Keratinocyte (primary cell): ENCODE measurements at regions not wholly inside any gene's neighbourhood (a gene's known extent, or its start where the extent isn't known, plus 50 kb on each side); places are given as distances from the start of the nearest gene placed in this dataset.

Experiments
- DNase-seq: peaks from one replicate; pipeline ENCODE4 v3.0.0-alpha.2; 2011; ENCODE audit warnings: low read depth, missing footprints, low spot score
- FAIRE-seq: peaks from 2 replicates; lab custom pipeline; 2011; peaks lifted over from hg19 to GRCh38; lab: Jason Lieb, UNC
- H2AFZ ChIP-seq: 2 replicates; pipeline ENCODE4 v1.6.0; 2012; ENCODE audit warnings: low read length, control low read depth, inconsistent platforms; ENCODE audit not compliant: control insufficient read depth
- H3K27ac ChIP-seq: 2 replicates; pipeline ENCODE4 v1.5.1; 2011; ENCODE audit warnings: low read length; ENCODE audit not compliant: control insufficient read depth, insufficient read depth
- H3K27me3 ChIP-seq: 3 replicates; pipeline ENCODE4 v1.6.0; 2011; ENCODE audit warnings: low read length; ENCODE audit not compliant: control insufficient read depth, insufficient read depth; ENCODE audit errors: extremely low read depth
- H3K36me3 ChIP-seq, 2 experiments: 2 replicates in 1 of 2; 3 replicates in 1 of 2; pipeline ENCODE4 v1.5.1; 2011; ENCODE audit warnings: low read length in 2 of 2, mild to moderate bottlenecking in 1 of 2; ENCODE audit not compliant: control insufficient read depth in 2 of 2, insufficient read depth in 2 of 2; ENCODE audit errors: extremely low read depth in 1 of 2
- H3K4me1 ChIP-seq: 3 replicates; pipeline ENCODE4 v1.5.1; 2011; ENCODE audit warnings: low read length; ENCODE audit not compliant: control insufficient read depth, insufficient read depth; ENCODE audit errors: extremely low read depth
- H3K4me2 ChIP-seq: 3 replicates; pipeline ENCODE4 v1.6.0; 2011; ENCODE audit warnings: low read depth, low read length; ENCODE audit not compliant: control insufficient read depth, insufficient read depth; ENCODE audit errors: extremely low read depth
- H3K4me3 ChIP-seq, 3 experiments: fragments of 200-600 bp in 1 of 3; sonication (generic) in 1 of 3; 2 replicates in 2 of 3; 3 replicates in 1 of 3; pipeline ENCODE4 v1.5.1; 2011 to 2016; ENCODE audit warnings: low read length in 3 of 3, mild to moderate bottlenecking in 3 of 3, control low read depth in 2 of 3, inconsistent platforms in 1 of 3, low read depth in 1 of 3, mixed read lengths in 1 of 3, mixed run types in 1 of 3, moderate library complexity in 1 of 3; ENCODE audit not compliant: control insufficient read depth in 2 of 3, insufficient read depth in 2 of 3; ENCODE audit errors: extremely low read depth in 1 of 3
- H3K79me2 ChIP-seq: 2 replicates; pipeline ENCODE4 v1.6.0; 2012; ENCODE audit warnings: low read length; ENCODE audit not compliant: control insufficient read depth, insufficient read depth
- H3K9ac ChIP-seq: 3 replicates; pipeline ENCODE4 v1.6.0; 2011; ENCODE audit warnings: low read length; ENCODE audit not compliant: control insufficient read depth, insufficient read depth; ENCODE audit errors: extremely low read depth
- H3K9me1 ChIP-seq: 3 replicates; pipeline ENCODE4 v1.6.0; 2011; ENCODE audit warnings: low read length; ENCODE audit not compliant: control insufficient read depth, insufficient read depth; ENCODE audit errors: extremely low read depth
- H3K9me3 ChIP-seq: 2 replicates; pipeline ENCODE4 v1.5.1; 2012; ENCODE audit warnings: low read depth, low read length; ENCODE audit not compliant: control insufficient read depth
- H4K20me1 ChIP-seq: 3 replicates; pipeline ENCODE4 v1.6.0; 2011; ENCODE audit warnings: low read length; ENCODE audit not compliant: control insufficient read depth, insufficient read depth; ENCODE audit errors: extremely low read depth
- CTCF ChIP-seq, 3 experiments: IDR thresholded peaks in 1 of 3; conservative IDR thresholded peaks in 1 of 3; optimal IDR thresholded peaks in 1 of 3; 2 replicates in 2 of 3; 3 replicates in 1 of 3; pipeline versions ENCODE3 to v1.5.1; 2011; ENCODE audit warnings: low read length in 3 of 3, mild to moderate bottlenecking in 3 of 3, moderate library complexity in 2 of 3, control low read depth in 1 of 3, inconsistent platforms in 1 of 3; ENCODE audit not compliant: insufficient read depth in 2 of 3; ENCODE audit errors: extremely low read depth in 1 of 3
- EZH2 ChIP-seq: IDR thresholded peaks from one replicate; pipeline ENCODE4 v1.6.1; 2012; ENCODE audit warnings: inconsistent platforms, mild to moderate bottlenecking, low read length, moderate library complexity
- dilution Hi-C: fragments of 300-500 bp; cut with MboI; formaldehyde crosslinking; loops from one replicate; pipeline ENCODE4 v1.7.0; 2020; ENCODE audit warnings: low sequenced_read_pairs; ENCODE audit not compliant: extremely low pct_ligation_motif_present

- FAIRE-seq (no peak), DNase-seq (no peak)
- TF ChIP-seq CTCF (optimal IDR thresholded peaks at IDR 0.05 in 1 of 3, IDR thresholded peaks at IDR 0.05 in 1 of 3, conservative IDR thresholded peaks at IDR 0.05 in 1 of 3; ENCODE audit: extremely low read depth in 1 of 3, insufficient read depth in 2 of 3, low read length in 3 of 3) = no peak
- TF ChIP-seq EZH2 = no peak
- Histone ChIP-seq H4K20me1 (no peaks in the 10 kb centered on the region), H3K4me3 (no peak overlapping the region), H3K36me3 (no peaks in the 10 kb centered on the region), H3K27me3 (no peaks in the 10 kb centered on the region), H3K9me3 (no peaks in the 10 kb centered on the region), H2AFZ (no peak overlapping the region), H3K27ac (no peak overlapping the region), H3K9ac (no peak overlapping the region), H3K4me2 (no peak overlapping the region), H3K79me2 (no peaks in the 10 kb centered on the region), H3K9me1 (no peaks in the 10 kb centered on the region), H3K4me1 (no peaks in the 10 kb centered on the region)
- dilution Hi-C loops = no loop called here
Measured at GRCh38 chr3:38907426-38907825, 91.4 kb upstream of the SCN10A start.

GRCh38 chr3:38890426-38890825, 74.4 kb upstream of the SCN10A start:
- no peaks in the 10 kb centered on the region for H3K4me1 ChIP-seq
- H3K9me3 ChIP-seq = no peaks in the 10 kb centered on the region
- H3K27me3 ChIP-seq = no peaks in the 10 kb centered on the region
- FAIRE-seq (no peak), DNase-seq (no peak)
- H3K9ac ChIP-seq = no peak overlapping the region
- H3K79me2 ChIP-seq = no peaks in the 10 kb centered on the region
- H3K9me1 ChIP-seq = no peaks in the 10 kb centered on the region
- no peaks in the 10 kb centered on the region for H3K36me3 ChIP-seq
- no peak overlapping the region for H3K27ac ChIP-seq
- dilution Hi-C loops = no loop called here
- no peak for TF ChIP-seq CTCF (optimal IDR thresholded peaks at IDR 0.05 in 1 of 3, IDR thresholded peaks at IDR 0.05 in 1 of 3, conservative IDR thresholded peaks at IDR 0.05 in 1 of 3; ENCODE audit: extremely low read depth in 1 of 3, insufficient read depth in 2 of 3, low read length in 3 of 3)
- no peak for TF ChIP-seq EZH2
- H3K4me2 ChIP-seq = no peak overlapping the region
- H4K20me1 ChIP-seq = no peaks in the 10 kb centered on the region
- H3K4me3 ChIP-seq = no peak overlapping the region
- no peak overlapping the region for H2AFZ ChIP-seq
